OCI-LY1 (cell line): ENCODE measurements at regions not wholly inside any gene's neighbourhood (a gene's known extent, or its start where the extent isn't known, plus 50 kb on each side); places are given as distances from the start of the nearest gene placed in this dataset.

Source experiments
- H2AFZ ChIP-seq: fragments of 200-600 bp; sonication (generic), shearing (Covaris generic); 2 replicates; pipeline ENCODE4 v1.6.0; 2014; ENCODE audit warnings: antibody characterized with exemption, mild to moderate bottlenecking, low read length
- H3F3A ChIP-seq: fragments of 200-600 bp; sonication (generic), shearing (Covaris generic); 2 replicates; pipeline ENCODE4 v1.6.0; 2014; ENCODE audit warnings: mild to moderate bottlenecking, antibody characterized with exemption, low read length, moderate library complexity; ENCODE audit not compliant: insufficient read depth
- H3K27ac ChIP-seq: fragments of 200-600 bp; sonication (generic); 2 replicates; pipeline ENCODE4 v1.5.1; 2014; ENCODE audit warnings: low read length, mixed run types, mild to moderate bottlenecking, low read depth; ENCODE audit not compliant: poor library complexity, severe bottlenecking
- H3K27me3 ChIP-seq: fragments of 200-600 bp; sonication (generic); 2 replicates; pipeline ENCODE4 v1.6.0; 2014; ENCODE audit warnings: antibody characterized with exemption, mild to moderate bottlenecking, low read length, moderate library complexity; ENCODE audit not compliant: insufficient read depth
- H3K36me3 ChIP-seq: fragments of 200-600 bp; sonication (generic); 2 replicates; pipeline ENCODE4 v1.6.1; 2014; ENCODE audit warnings: mild to moderate bottlenecking, antibody characterized with exemption, low read length, moderate library complexity, mixed read lengths; ENCODE audit not compliant: insufficient read depth
- H3K4me1 ChIP-seq: fragments of 200-600 bp; sonication (generic); 2 replicates; pipeline ENCODE4 v1.5.1; 2014; ENCODE audit warnings: mild to moderate bottlenecking, low read length, moderate library complexity; ENCODE audit not compliant: insufficient read depth, severe bottlenecking
- H3K4me2 ChIP-seq: fragments of 200-600 bp; sonication (generic), shearing (Covaris generic); 2 replicates; pipeline ENCODE4 v1.6.1; 2014; ENCODE audit warnings: low read length
- H3K4me3 ChIP-seq: fragments of 200-600 bp; sonication (generic); 2 replicates; pipeline ENCODE4 v1.5.1; 2014; ENCODE audit warnings: low read length, low read depth, mild to moderate bottlenecking, mixed read lengths; ENCODE audit not compliant: poor library complexity, severe bottlenecking
- H3K79me2 ChIP-seq: fragments of 200-600 bp; shearing (Covaris generic); 2 replicates; pipeline ENCODE4 v1.6.1; 2016; ENCODE audit warnings: mixed run types, low read length, mixed read lengths; ENCODE audit not compliant: insufficient read depth
- H3K9ac ChIP-seq: fragments of 200-600 bp; sonication (generic), shearing (Covaris generic); 2 replicates; pipeline ENCODE4 v1.6.1; 2014; ENCODE audit warnings: mild to moderate bottlenecking, low read length, mixed read lengths
- H3K9me2 ChIP-seq: fragments of 200-600 bp; sonication (generic), shearing (Covaris generic); 2 replicates; pipeline ENCODE4 v1.6.1; 2014; ENCODE audit warnings: low read depth, mild to moderate bottlenecking, low read length, mixed read lengths
- H3K9me3 ChIP-seq: fragments of 200-600 bp; shearing (Covaris generic); 2 replicates; pipeline ENCODE4 v1.6.1; 2014; ENCODE audit warnings: low read length, mixed read lengths
- H4K20me1 ChIP-seq: fragments of 200-600 bp; sonication (generic), shearing (Covaris generic); 2 replicates; pipeline ENCODE4 v1.6.0; 2016; ENCODE audit warnings: mild to moderate bottlenecking, low read length; ENCODE audit not compliant: insufficient read depth
- EZH2 ChIP-seq: fragments of 200-600 bp; sonication (generic), shearing (Covaris generic); IDR thresholded peaks from 2 replicates; pipeline ENCODE4 v1.8.0; 2017; ENCODE audit warnings: borderline replicate concordance, mixed run types, mild to moderate bottlenecking, antibody characterized with exemption, low read length, moderate library complexity, mixed read lengths
- TF ChIP-seq, protein P1 (sequence below): fragments of 200-600 bp; sonication (generic), shearing (Covaris generic); IDR thresholded peaks from 2 replicates; pipeline ENCODE4 v1.5.1; 2017; ENCODE audit warnings: mild to moderate bottlenecking, antibody characterized with exemption, low read length, moderate library complexity, mixed read lengths

DNA sequence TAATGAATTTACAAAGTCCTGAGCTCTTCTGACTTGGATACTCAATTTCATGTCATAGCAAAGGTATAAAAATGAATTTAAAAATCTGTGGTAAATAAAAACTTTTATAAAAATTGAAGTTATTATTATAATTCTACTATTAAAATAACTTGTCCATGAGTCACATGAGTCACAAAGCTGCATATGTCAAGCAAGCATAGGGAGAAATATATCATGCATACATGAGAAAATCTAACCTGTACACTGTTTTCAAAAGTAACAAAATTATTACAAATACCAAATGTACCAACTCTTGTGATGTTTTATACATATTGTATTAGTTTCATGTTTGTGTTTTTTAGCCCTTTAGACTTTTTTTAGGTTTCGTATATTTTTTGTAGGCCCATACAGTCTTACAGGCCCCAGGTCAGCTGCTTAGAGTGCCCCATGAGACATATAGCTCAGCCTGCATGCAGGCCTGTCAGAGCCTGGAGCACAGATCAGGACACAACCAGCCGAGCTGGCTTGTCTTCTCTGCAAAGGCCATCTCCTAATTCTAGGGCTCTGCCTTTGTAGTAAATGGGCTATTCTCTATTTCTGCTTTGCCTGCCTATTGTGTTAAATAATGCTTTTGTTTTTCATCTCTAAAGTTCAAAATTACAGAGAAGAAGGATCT is 818.7 kb upstream of the TENM3 start:
- H3K36me3 ChIP-seq, result no peaks in the 10 kb centered on the region
- no peak overlapping the region for H3K4me3 ChIP-seq
- H2AFZ ChIP-seq, result no peak overlapping the region
- H4K20me1 ChIP-seq, result no peaks in the 10 kb centered on the region
- no peaks in the 10 kb centered on the region for H3K9me2 ChIP-seq
- H3F3A ChIP-seq, result no peaks in the 10 kb centered on the region
- H3K9me3 ChIP-seq, result no peaks in the 10 kb centered on the region
- H3K9ac ChIP-seq, result no peak overlapping the region
- no peaks in the 10 kb centered on the region for H3K4me1 ChIP-seq
- H3K27me3 ChIP-seq, result no peaks in the 10 kb centered on the region
- H3K79me2 ChIP-seq, result no peaks in the 10 kb centered on the region
- no peak overlapping the region for H3K27ac ChIP-seq
- TF ChIP-seq, protein P1, sequence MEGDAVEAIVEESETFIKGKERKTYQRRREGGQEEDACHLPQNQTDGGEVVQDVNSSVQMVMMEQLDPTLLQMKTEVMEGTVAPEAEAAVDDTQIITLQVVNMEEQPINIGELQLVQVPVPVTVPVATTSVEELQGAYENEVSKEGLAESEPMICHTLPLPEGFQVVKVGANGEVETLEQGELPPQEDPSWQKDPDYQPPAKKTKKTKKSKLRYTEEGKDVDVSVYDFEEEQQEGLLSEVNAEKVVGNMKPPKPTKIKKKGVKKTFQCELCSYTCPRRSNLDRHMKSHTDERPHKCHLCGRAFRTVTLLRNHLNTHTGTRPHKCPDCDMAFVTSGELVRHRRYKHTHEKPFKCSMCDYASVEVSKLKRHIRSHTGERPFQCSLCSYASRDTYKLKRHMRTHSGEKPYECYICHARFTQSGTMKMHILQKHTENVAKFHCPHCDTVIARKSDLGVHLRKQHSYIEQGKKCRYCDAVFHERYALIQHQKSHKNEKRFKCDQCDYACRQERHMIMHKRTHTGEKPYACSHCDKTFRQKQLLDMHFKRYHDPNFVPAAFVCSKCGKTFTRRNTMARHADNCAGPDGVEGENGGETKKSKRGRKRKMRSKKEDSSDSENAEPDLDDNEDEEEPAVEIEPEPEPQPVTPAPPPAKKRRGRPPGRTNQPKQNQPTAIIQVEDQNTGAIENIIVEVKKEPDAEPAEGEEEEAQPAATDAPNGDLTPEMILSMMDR, result no peak
- TF ChIP-seq EZH2, result no peak
- no peak overlapping the region for H3K4me2 ChIP-seq

DNA sequence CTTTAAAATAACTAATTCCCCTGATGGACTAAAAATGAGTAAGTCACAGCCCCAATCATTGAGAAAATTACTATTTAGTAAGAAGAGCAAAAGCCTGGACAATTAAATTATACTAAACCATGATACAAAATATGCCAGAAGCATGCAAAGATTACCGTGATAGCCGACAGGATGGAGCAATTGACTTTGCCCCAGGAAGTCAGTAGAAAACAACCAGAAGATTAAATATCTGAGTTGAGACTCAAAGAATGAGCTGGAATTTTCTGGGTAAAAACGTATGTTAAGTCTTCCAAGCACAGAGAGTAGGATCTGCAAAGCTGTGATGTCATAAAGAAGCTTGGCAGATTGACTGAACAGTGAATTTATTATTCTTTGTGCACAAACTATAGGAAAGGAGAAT is 816.1 kb upstream of the TENM3 start:
- no peak overlapping the region for H3K4me3 ChIP-seq
- no peak overlapping the region for H2AFZ ChIP-seq
- H3K79me2 ChIP-seq, result no peaks in the 10 kb centered on the region
- H3K9ac ChIP-seq, result no peak overlapping the region
- H3K27ac ChIP-seq, result no peak overlapping the region
- no peaks in the 10 kb centered on the region for H3K4me1 ChIP-seq
- H3F3A ChIP-seq, result no peaks in the 10 kb centered on the region
- TF ChIP-seq, protein P1, result no peak
- no peak for TF ChIP-seq EZH2
- H3K4me2 ChIP-seq, result no peak overlapping the region
- H3K9me2 ChIP-seq, result no peaks in the 10 kb centered on the region
- H3K27me3 ChIP-seq, result no peaks in the 10 kb centered on the region
- H3K9me3 ChIP-seq, result no peaks in the 10 kb centered on the region
- H4K20me1 ChIP-seq, result no peaks in the 10 kb centered on the region
- H3K36me3 ChIP-seq, result no peaks in the 10 kb centered on the region

DNA sequence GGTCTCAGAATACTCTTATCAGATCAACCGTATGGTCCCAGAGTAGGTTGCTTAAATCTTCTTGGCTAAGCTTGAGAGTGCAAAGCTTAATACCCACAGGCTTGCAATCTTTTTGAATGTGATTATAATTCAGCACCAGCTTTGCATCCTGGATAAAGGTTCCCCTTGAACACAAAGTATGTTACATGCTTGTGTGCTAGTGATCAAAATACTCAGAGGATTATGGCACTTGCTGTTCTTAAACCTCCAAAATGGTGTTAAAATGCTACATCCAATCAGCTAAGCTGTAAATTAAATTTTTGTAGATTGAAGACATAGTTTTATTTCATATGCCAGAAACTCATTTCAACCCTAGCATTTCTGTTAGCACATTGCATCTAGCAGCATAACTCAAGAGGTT is 812.2 kb upstream of the TENM3 start:
- Histone ChIP-seq H2AFZ (no peak overlapping the region), H3K9me3 (no peaks in the 10 kb centered on the region), H3K27ac (no peak overlapping the region), H3K36me3 (no peaks in the 10 kb centered on the region), H3K9ac (no peak overlapping the region), H3K4me2 (no peak overlapping the region), H3K4me3 (no peak overlapping the region), H3F3A (no peaks in the 10 kb centered on the region), H3K27me3 (no peaks in the 10 kb centered on the region), H3K4me1 (no peaks in the 10 kb centered on the region), H4K20me1 (no peaks in the 10 kb centered on the region), H3K9me2 (no peaks in the 10 kb centered on the region), H3K79me2 (no peaks in the 10 kb centered on the region)
- TF ChIP-seq, protein P1, result no peak
- no peak for TF ChIP-seq EZH2
